H1 (cell line): ENCODE measurements at regions not wholly inside any gene's neighbourhood (a gene's known extent, or its start where the extent isn't known, plus 50 kb on each side); places are given as distances from the start of the nearest gene placed in this dataset.

Experiments used
- CTCF ChIA-PET: fragments of 300-600 bp; sonication (Branson Sonifier 250); formaldehyde crosslinking; loops from one replicate; lab custom pipeline; 2021; ENCODE audit not compliant: partially characterized antibody; lab: Charles Lee
- POLR2A ChIA-PET: fragments of 300-600 bp; sonication (Branson Sonifier 250); formaldehyde crosslinking; loops from one replicate; lab custom pipeline; 2021; ENCODE audit warnings: inconsistent platforms; ENCODE audit not compliant: partially characterized antibody; lab: Charles Lee
- DNase-seq, 2 experiments: peaks; one replicate each; pipeline versions ENCODE4 v3.0.0 to v3.0.0-alpha.2; 2010 to 2022; ENCODE audit warnings: low spot score in 2 of 2, low read depth in 1 of 2, mixed read lengths in 1 of 2
- FAIRE-seq: peaks from 2 replicates; lab custom pipeline; 2011; peaks lifted over from hg19 to GRCh38; lab: Jason Lieb, UNC
- H2AFZ ChIP-seq: 2 replicates; pipeline ENCODE4 v1.8.1; 2012; ENCODE audit warnings: low read length, inconsistent platforms
- H2AK5ac ChIP-seq: 2 replicates; pipeline ENCODE4 v1.6.1; 2013; ENCODE audit warnings: low read depth, low read length
- H2BK120ac ChIP-seq: replicated peaks from 2 replicates; pipeline ENCODE3; 2013; ENCODE audit warnings: low read depth, low read length, inconsistent platforms
- H2BK12ac ChIP-seq: 2 replicates; pipeline ENCODE4 v1.6.1; 2013; ENCODE audit warnings: low read depth, low read length
- H2BK15ac ChIP-seq: 2 replicates; pipeline ENCODE4 v1.6.1; 2013; ENCODE audit warnings: low read length
- H2BK20ac ChIP-seq: 2 replicates; pipeline ENCODE4 v1.6.1; 2013; ENCODE audit warnings: low read length
- H2BK5ac ChIP-seq: 2 replicates; pipeline ENCODE4 v1.6.1; 2013; ENCODE audit warnings: low read depth, low read length
- H3K14ac ChIP-seq: 2 replicates; pipeline ENCODE4 v1.6.1; 2013; ENCODE audit warnings: inconsistent platforms; ENCODE audit not compliant: insufficient read length
- H3K18ac ChIP-seq: 2 replicates; pipeline ENCODE4 v1.6.1; 2013; ENCODE audit warnings: low read length; ENCODE audit errors: extremely low read depth
- H3K23ac ChIP-seq: 2 replicates; pipeline ENCODE4 v1.6.1; 2013; ENCODE audit warnings: inconsistent platforms; ENCODE audit not compliant: insufficient read length
- H3K23me2 ChIP-seq: 2 replicates; pipeline ENCODE4 v1.6.1; 2013; ENCODE audit warnings: low read depth, low read length
- H3K27ac ChIP-seq: 2 replicates; pipeline ENCODE4 v1.6.1; 2011; ENCODE audit warnings: low read depth, low read length, inconsistent platforms
- H3K27me3 ChIP-seq, 4 experiments: replicated peaks in 1 of 4; 1 replicate in 1 of 4; 2 replicates in 3 of 4; pipeline versions ENCODE4 v1.6.1 to v1.8.1; 2011 to 2013; ENCODE audit warnings: low read length in 3 of 4, mild to moderate bottlenecking in 3 of 4, inconsistent platforms in 2 of 4, mixed read lengths in 2 of 4, moderate library complexity in 1 of 4; ENCODE audit not compliant: control insufficient read depth in 3 of 4, insufficient read depth in 3 of 4; ENCODE audit errors: extremely low read depth in 1 of 4
- H3K36me3 ChIP-seq, 4 experiments: 2 replicates each; pipeline versions ENCODE4 v1.6.1 to v1.8.1; 2011 to 2013; ENCODE audit warnings: mild to moderate bottlenecking in 4 of 4, low read length in 3 of 4, moderate library complexity in 2 of 4, control low read depth in 1 of 4, inconsistent platforms in 1 of 4; ENCODE audit not compliant: insufficient read depth in 4 of 4, control insufficient read depth in 2 of 4
- H3K4ac ChIP-seq: replicated peaks from 2 replicates; pipeline ENCODE3; 2013; ENCODE audit warnings: low read length, low read depth, mixed read lengths, inconsistent platforms; ENCODE audit not compliant: insufficient read length
- H3K4me1 ChIP-seq, 4 experiments: replicated peaks in 1 of 4; 1 replicate in 1 of 4; 2 replicates in 3 of 4; pipeline versions ENCODE4 v1.6.1 to v1.8.1; 2011 to 2013; ENCODE audit warnings: low read length in 3 of 4, inconsistent platforms in 2 of 4, mixed read lengths in 1 of 4; ENCODE audit not compliant: insufficient read depth in 4 of 4, control insufficient read depth in 3 of 4
- H3K4me2 ChIP-seq, 2 experiments: 2 replicates each; pipeline versions ENCODE4 v1.6.1 to v1.8.1; 2011 to 2013; ENCODE audit warnings: low read depth in 2 of 2, low read length in 2 of 2, control low read depth in 1 of 2, inconsistent platforms in 1 of 2, mild to moderate bottlenecking in 1 of 2; ENCODE audit not compliant: insufficient read depth in 1 of 2
- H3K4me3 ChIP-seq, 4 experiments: fragments of 200-600, 300-600 bp in 1 of 4; sonication (generic), shearing (Covaris generic), sonication (Bioruptor Twin) in 1 of 4; 2 replicates each; pipeline versions ENCODE4 v1.5.1 to v1.8.1; 2011 to 2016; ENCODE audit warnings: low read length in 4 of 4, low read depth in 3 of 4, control low read depth in 2 of 4, inconsistent platforms in 2 of 4, mild to moderate bottlenecking in 2 of 4, mixed read lengths in 1 of 4, moderate library complexity in 1 of 4; ENCODE audit not compliant: insufficient read depth in 2 of 4; ENCODE audit errors: extremely low read depth in 1 of 4
- H3K56ac ChIP-seq: replicated peaks from 2 replicates; pipeline ENCODE3; 2013; ENCODE audit warnings: low read depth, mild to moderate bottlenecking, mixed read lengths, low read length, inconsistent platforms; ENCODE audit not compliant: insufficient read length
- H3K79me1 ChIP-seq: 2 replicates; pipeline ENCODE4 v1.6.1; 2013; ENCODE audit warnings: low read depth, low read length, control low read depth
- H3K79me2 ChIP-seq, 2 experiments: 2 replicates each; pipeline versions ENCODE4 v1.6.1 to v1.8.1; 2012 to 2013; ENCODE audit warnings: low read length in 2 of 2, mild to moderate bottlenecking in 2 of 2, inconsistent platforms in 1 of 2; ENCODE audit not compliant: insufficient read depth in 2 of 2, control insufficient read depth in 1 of 2
- H3K9ac ChIP-seq, 4 experiments: replicated peaks in 1 of 4; 1 replicate in 1 of 4; 2 replicates in 3 of 4; pipeline versions ENCODE4 v1.6.1 to v1.8.1; 2011 to 2013; ENCODE audit warnings: low read depth in 3 of 4, low read length in 3 of 4, control low read depth in 2 of 4, mild to moderate bottlenecking in 2 of 4, moderate library complexity in 2 of 4, inconsistent platforms in 1 of 4; ENCODE audit errors: extremely low read depth in 1 of 4
- H3K9me3 ChIP-seq, 2 experiments: 2 replicates each; pipeline versions ENCODE4 v1.6.1 to v1.8.1; 2012 to 2013; ENCODE audit warnings: mild to moderate bottlenecking in 2 of 2, moderate library complexity in 2 of 2, control low read depth in 1 of 2, inconsistent platforms in 1 of 2, low read depth in 1 of 2, low read length in 1 of 2, mixed read lengths in 1 of 2; ENCODE audit not compliant: insufficient read depth in 2 of 2
- H4K20me1 ChIP-seq, 2 experiments: replicated peaks in 1 of 2; 2 replicates each; pipeline versions ENCODE3 to v1.8.1; 2011 to 2013; ENCODE audit warnings: inconsistent platforms in 2 of 2, low read length in 2 of 2, mild to moderate bottlenecking in 1 of 2; ENCODE audit not compliant: insufficient read depth in 2 of 2, control insufficient read depth in 1 of 2
- H4K5ac ChIP-seq: 2 replicates; pipeline ENCODE4 v1.6.1; 2013; ENCODE audit warnings: low read length, low read depth, mixed read lengths, inconsistent platforms; ENCODE audit not compliant: insufficient read length
- H4K8ac ChIP-seq: 2 replicates; pipeline ENCODE4 v1.8.0; 2013; ENCODE audit warnings: mild to moderate bottlenecking, moderate library complexity, low read length, inconsistent platforms; ENCODE audit not compliant: insufficient read depth; ENCODE audit errors: extremely low read depth
- H4K91ac ChIP-seq: replicated peaks from 2 replicates; pipeline ENCODE3; 2013; ENCODE audit warnings: low read length, mixed read lengths, inconsistent platforms; ENCODE audit not compliant: insufficient read length
- CHD7 ChIP-seq: fragments of 300-600 bp; sonication (generic); IDR thresholded peaks from 2 replicates; pipeline ENCODE4 v1.7.1; 2012; ENCODE audit warnings: low read length, moderate library complexity, mild to moderate bottlenecking, inconsistent platforms; ENCODE audit not compliant: insufficient replicate concordance
- TCF12 ChIP-seq: IDR thresholded peaks from 2 replicates; pipeline ENCODE4 v1.6.1; 2011; ENCODE audit warnings: low read depth, mild to moderate bottlenecking, low read length

GRCh38 chr13:79883216-79883615, 402.3 kb downstream of the NDFIP2 start:
- H2BK20ac ChIP-seq, result no peak overlapping the region
- no peak overlapping the region for H3K9ac ChIP-seq
- H3K27ac ChIP-seq, result no peak overlapping the region
- no peaks in the 10 kb centered on the region for H4K20me1 ChIP-seq
- H4K8ac ChIP-seq, result no peak overlapping the region
- H3K79me1 ChIP-seq, result no peaks in the 10 kb centered on the region
- no peaks in the 10 kb centered on the region for H3K79me2 ChIP-seq
- H3K27me3 ChIP-seq, result no peaks in the 10 kb centered on the region
- ChIA-PET POLR2A (no interaction called here), CTCF (interaction anchor here (1.0 kb wide), 1 partner anchor 8 kb away, joined by 3 read pairs; no protein-coding TSS in a partner anchor)
- no peak overlapping the region for H2AFZ ChIP-seq
- no peak overlapping the region for H3K23ac ChIP-seq
- no peak overlapping the region for H2BK12ac ChIP-seq
- no peaks in the 10 kb centered on the region for H3K23me2 ChIP-seq
- no peak for DNase-seq
- no peaks in the 10 kb centered on the region for H3K36me3 ChIP-seq
- H4K91ac ChIP-seq, result no peak overlapping the region
- no peak overlapping the region for H3K4ac ChIP-seq
- H2BK120ac ChIP-seq, result no peak overlapping the region
- H3K14ac ChIP-seq, result no peak overlapping the region
- H4K5ac ChIP-seq, result no peak overlapping the region
- H3K56ac ChIP-seq, result no peak overlapping the region
- no peak overlapping the region for H2AK5ac ChIP-seq
- FAIRE-seq, result no peak
- no peak overlapping the region for H3K18ac ChIP-seq
- no peak overlapping the region for H2BK5ac ChIP-seq
- H3K4me1 ChIP-seq, result peaks cover 0 to 7% (median 2%) of the 10 kb centered on the region in 4 experiments; a peak in 3 of 7 replicates
- no peak overlapping the region for H2BK15ac ChIP-seq
- H3K4me2 ChIP-seq, result no peak overlapping the region
- H3K4me3 ChIP-seq, result no peak overlapping the region
- no peaks in the 10 kb centered on the region for H3K9me3 ChIP-seq
- TF ChIP-seq CHD7, result no peak
- TF ChIP-seq TCF12, result no peak
